GM19025 (cell line): ENCODE measurements at regions not wholly inside any gene's neighbourhood (a gene's known extent, or its start where the extent isn't known, plus 50 kb on each side); places are given as distances from the start of the nearest gene placed in this dataset.
"Not testable (repeated sequence)": the region's sequence is repeated elsewhere in the genome, so short reads cannot be mapped to it uniquely, and the experiment has no call there.

Experiments used
- ATAC-seq: cut with Tn5 transposase; IDR thresholded peaks from one replicate; pipeline ENCODE4 v1.9.1; 2021; ENCODE audit warnings: mild to moderate bottlenecking, low read depth, moderate library complexity; ENCODE audit not compliant: unreplicated experiment

DNA sequence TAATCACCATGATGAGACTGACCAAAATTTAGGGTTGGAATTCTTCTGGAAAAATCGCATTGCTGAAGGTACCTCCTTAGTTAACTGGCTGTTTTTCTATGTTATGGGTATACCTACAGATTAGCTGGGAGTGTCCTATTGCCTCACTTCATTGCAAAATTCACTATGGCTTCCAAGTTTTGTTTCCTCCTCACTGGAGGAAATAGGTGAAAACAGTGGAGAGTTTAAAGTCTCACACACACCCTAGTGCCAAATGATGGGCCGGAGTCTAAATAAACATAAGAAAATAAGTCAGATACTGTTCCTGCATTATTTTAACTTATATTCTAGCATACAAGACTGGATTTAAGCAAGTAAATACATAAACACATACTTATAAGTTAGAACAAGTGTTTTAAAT is 98.2 kb downstream of the AHR start:
- no peak for ATAC-seq

DNA sequence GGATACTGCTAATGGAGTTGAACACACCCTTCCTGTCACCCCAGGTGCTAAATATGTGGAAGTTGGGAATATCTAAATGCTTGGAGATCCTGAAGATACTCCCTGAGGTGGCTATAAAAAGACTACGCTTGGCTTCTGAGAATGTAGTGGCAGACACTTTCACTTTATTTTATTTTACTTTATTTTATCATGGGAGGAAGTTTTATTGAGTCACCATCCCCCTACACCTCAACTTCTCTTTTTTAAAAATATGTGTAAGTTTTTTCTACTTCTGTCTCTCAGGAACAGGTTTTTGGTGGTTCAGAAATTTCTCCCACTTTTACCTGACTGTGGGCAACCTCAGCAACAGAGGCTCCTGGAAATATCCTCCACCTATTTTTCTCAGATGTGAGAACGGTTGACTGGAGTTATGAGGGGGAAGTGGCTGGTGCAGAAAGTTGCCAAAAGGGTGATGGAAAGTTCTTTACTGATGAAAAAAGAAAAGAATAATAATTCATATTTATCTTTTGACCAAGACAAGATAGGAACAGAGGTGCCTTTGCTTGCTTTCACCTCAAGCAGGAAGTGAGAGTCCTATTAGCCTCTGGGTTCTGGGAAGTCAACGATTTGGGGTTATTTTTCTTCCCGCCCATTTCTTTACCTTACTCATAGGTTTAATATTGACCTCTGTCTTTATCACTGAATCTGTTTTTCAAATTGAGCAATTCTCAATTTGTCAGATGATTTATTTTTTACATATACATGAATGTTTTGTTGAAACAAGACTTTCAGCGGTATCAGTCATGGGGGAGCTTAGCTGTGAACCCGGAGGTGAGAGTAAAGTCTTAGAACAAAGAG is 103.6 kb downstream of the AHR start:
- peak; percentile 63 for ATAC-seq

DNA sequence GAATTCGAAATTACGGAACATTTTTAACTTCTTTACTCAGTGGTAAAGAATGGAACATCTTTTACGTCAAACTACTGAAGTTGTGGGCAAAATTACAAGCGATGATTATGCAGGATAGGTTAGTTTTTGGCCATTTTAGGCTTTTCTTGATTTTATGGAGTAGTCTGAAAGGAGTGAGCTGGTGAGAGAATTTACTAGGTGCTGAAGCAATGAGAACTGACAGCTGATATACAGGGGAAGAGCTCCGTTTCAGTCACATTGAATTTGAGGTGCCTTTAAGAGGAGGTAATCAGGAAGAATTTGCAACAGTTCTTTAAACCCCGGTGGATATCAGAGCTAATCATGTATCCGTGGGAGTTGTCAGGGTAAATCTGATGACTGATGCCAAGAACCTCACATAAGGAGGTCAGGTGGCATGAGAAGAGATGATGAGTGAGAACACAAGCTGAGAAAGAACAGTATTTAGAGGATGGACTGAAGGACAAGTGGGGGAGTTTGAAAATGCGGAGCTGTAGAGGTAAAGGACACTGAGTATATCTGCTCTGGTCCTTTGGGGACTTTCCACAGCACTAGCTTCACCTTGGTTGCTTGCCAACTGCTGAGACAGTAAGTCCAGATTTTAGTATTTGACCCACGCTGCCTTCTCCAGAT is 104.3 kb downstream of the AHR start:
- ATAC-seq, result peak; percentile 81

- ATAC-seq, result no peak
Measured at GRCh38 chr7:17404006-17404405, 105.6 kb downstream of the AHR start.

- ATAC-seq, result no peak
Measured at GRCh38 chr7:17405786-17406185, 107.3 kb downstream of the AHR start.

DNA sequence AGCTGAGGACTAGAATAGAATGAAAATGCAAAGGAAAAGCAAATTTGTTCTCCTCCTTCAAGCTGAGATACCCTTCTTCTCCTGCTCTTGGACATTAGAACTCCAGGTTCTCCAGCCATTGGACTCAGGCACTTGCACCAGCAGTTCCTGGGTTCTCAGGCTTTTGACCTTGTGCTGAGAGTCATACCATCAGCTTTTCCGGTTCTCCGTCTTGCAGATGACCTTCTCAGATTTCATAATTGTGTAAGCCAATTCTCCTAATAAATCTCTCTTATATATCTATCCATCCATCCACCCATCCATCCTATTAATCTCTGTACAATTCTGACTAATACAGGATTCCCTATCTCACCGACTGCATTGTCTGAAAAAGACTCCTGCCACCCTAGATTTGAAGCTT is 108.3 kb downstream of the AHR start:
- no peak for ATAC-seq

GRCh38 chr7:17407229-17407628 is 108.8 kb downstream of the AHR start:
- no peak for ATAC-seq

DNA sequence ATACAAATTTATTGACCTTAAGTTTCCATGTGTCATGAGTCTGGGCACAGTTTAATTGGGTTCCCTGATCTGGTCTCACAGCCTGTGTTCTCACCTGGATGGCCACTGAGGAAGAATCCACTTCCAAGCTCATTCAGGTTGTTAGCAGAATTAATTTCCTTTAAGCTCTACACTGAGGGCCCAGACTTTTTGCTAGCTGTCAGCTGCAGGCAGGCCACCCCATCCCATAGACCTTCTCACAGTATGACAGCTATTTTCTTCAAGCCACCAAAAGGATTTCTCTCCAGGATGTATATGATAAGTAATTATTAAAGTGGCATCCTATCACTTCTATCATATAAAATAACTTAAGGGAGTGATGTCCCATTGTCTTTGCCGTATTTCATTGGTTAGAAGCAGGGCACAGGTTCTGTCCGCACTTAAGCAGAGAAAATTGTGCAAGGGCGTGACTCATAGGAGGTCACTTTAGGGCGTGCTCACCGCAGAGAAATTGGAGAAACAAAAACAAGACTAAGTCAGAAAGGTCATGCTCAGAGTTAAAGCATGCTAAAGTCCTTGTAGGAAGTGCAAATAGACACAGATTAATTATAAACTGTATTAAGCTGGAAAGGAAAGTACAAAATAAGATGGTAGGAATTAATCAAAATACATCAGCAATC is 109.9 kb downstream of the AHR start:
- no peak for ATAC-seq

GRCh38 chr7:17408904-17409290 is 110.4 kb downstream of the AHR start:
- ATAC-seq, result no peak

- peak; percentile 73 for ATAC-seq
Measured at GRCh38 chr7:17411922-17412321, 113.5 kb downstream of the AHR start.

DNA sequence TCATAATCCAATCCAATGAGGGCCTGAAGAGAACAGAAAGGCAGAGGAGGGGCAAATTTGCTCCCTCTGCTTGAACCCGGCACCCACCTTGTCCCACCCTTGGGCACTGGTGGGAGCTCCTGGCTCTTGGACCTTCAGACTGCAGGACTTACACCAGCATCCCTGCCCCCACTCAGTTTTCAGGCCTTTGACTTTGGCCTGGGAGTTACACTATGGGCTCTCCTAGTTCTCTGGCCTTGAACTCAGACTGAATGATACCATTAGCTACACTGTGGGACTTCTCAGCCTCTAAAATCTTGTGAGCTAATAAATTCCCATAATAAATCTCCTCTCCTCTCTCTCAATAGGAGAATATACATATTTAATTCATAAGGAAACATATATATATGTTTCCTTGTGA is 114.4 kb downstream of the AHR start:
- no peak for ATAC-seq

DNA sequence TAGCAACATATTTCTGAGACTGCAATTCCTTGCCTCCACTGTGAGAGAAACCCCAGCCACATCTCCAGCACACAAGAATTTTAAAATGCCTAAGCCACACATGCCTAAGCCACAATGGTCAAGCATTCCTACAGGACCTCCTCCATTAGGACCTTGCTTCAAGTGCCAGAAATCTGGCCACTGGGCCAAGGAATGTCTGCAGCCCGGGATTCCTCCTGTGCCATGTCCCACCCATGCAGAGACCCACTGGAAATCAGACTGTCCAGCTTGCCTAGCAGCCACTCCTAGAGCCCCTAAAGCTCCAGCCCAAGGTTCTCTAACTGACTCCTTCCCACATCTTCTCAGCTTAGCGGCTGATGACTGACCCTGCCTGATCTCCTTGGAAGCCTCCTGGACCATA is 117.5 kb downstream of the AHR start:
- ATAC-seq, result no peak

GRCh38 chr7:17420308-17421015 is 122.0 kb downstream of the AHR start:
- not testable (repeated sequence) for ATAC-seq

- no peak for ATAC-seq
Measured at GRCh38 chr7:17421941-17422340, 123.5 kb downstream of the AHR start.

GRCh38 chr7:17422966-17423365 is 124.5 kb downstream of the AHR start:
- no peak for ATAC-seq

- ATAC-seq, result no peak
Measured at GRCh38 chr7:17427924-17428323, 129.5 kb downstream of the AHR start.

DNA sequence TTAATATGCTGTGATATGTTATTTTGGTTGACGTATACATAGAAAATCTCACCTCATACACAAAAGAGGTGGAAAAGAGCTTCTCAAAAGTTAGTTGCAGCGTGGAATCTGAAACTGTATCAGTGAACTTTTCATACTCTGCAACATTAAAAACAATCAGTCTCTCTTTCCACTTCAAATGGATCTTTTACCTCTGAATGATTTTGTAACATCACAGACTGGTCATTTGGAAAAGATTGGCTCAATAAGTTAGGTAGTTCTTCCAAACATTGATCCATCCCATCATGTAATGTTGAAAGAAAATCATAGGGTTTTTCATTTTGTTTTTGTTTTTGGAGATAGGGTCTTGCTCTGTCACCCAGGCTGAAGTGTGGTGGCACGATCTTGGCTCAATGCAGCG is 131.1 kb downstream of the AHR start:
- no peak for ATAC-seq

- no peak for ATAC-seq
Measured at GRCh38 chr7:17432793-17433192, 134.3 kb downstream of the AHR start.

GRCh38 chr7:17434191-17434590 is 135.7 kb downstream of the AHR start:
- ATAC-seq, result no peak

DNA sequence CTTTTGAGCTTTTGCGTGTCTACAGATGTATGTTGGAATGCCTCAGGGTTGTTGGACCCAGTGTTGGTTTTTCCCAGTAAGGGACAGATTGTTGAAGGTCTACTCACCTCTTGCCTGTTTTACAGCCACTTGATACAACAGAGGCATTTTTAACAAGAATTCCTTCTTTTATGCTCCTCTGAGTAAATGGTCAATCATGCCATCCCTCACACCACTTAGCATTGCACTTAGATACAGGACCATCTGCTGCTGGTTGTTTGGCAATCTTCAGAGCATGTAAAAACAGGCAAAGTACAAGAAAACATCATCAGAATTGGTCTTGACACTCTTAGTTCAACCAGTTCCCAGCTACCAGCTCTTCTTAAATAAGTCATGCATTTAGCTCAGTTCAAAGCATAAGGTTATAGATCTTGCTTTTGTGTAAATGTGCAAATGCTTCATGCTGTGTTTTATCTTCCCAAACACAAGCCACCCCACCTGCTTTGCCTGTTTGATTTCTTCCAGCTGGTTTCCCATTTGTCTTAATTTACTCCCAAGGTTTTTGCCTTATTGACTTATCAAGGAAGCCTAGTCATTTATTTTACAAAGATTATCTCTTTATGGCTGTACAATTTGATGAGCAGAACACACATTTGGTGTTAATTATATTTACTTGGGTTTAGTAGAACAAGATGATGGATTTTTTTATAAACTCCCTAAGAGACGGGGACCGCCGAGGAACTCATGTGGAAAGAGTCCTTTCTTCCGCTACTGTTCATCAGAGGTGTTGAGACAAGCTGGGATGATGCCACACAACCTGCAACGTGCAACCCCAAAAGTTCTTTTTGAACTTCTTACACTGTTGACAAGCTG is 136.6 kb downstream of the AHR start:
- no peak for ATAC-seq
